ENCODE measurements at regions not wholly inside any gene's neighbourhood (a gene's known extent, or its start where the extent isn't known, plus 50 kb on each side); places are given as distances from the start of the nearest gene placed in this dataset.
"Not testable (repeated sequence)": the region's sequence is repeated elsewhere in the genome, so short reads cannot be mapped to it uniquely, and the experiment has no call there.

DNA sequence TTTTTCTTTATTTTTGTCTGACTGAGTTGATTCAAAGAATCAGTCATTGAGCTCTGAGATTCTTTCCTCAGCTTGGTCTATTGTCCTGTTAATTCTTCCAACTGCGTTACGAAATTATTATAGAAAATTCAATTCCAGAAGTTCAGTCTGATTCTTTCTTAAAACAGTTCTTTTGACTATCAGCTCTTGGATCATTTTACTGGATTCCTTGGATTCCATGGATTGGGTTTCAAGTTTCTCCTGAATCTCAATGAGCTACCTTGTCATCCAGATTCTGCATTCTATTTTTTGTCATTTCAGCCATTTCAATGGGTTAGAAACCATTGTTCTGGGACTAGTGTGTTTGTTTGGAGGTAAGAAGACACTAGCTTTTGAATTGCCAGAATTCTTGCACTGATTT, 169.3 kb downstream of the PCDH20 start:
- intact Hi-C loops (cut with micrococcal nuclease), result no loop called here
- ATAC-seq (no peak), DNase-seq (no peak)
- Mint-ChIP-seq H3K27me3 (ENCODE audit: low read depth in 2 of 2) (no peaks in the 10 kb centered on the region), H3K9me3 (peaks cover 7 to 8% of the 10 kb centered on the region in 2 donors), H3K4me3 (no peak overlapping the region), H3K36me3 (no peaks in the 10 kb centered on the region), H3K4me1 (no peaks in the 10 kb centered on the region), H3K27ac (no peak overlapping the region)
- H3K4me1 ChIP-seq (ENCODE audit: control insufficient read depth, insufficient read depth, low read length), result no peaks in the 10 kb centered on the region
- H3K4me3 ChIP-seq (ENCODE audit: low read length), result no peak overlapping the region
- no peaks in the 10 kb centered on the region for H3K36me3 ChIP-seq (ENCODE audit: control insufficient read depth, insufficient read depth, low read length)
- WGBS (ENCODE audit: insufficient coverage), result 73% methylated on average over 2 of the region's 2 CpGs
- no peaks in the 10 kb centered on the region for H3K9me3 ChIP-seq (ENCODE audit: control insufficient read depth, insufficient read depth, low read length)
- H3K27me3 ChIP-seq (ENCODE audit: control insufficient read depth, insufficient read depth, low read length), result no peaks in the 10 kb centered on the region
- H3K27ac ChIP-seq (ENCODE audit: low read length), result no peak overlapping the region
- TF ChIP-seq, protein P1, sequence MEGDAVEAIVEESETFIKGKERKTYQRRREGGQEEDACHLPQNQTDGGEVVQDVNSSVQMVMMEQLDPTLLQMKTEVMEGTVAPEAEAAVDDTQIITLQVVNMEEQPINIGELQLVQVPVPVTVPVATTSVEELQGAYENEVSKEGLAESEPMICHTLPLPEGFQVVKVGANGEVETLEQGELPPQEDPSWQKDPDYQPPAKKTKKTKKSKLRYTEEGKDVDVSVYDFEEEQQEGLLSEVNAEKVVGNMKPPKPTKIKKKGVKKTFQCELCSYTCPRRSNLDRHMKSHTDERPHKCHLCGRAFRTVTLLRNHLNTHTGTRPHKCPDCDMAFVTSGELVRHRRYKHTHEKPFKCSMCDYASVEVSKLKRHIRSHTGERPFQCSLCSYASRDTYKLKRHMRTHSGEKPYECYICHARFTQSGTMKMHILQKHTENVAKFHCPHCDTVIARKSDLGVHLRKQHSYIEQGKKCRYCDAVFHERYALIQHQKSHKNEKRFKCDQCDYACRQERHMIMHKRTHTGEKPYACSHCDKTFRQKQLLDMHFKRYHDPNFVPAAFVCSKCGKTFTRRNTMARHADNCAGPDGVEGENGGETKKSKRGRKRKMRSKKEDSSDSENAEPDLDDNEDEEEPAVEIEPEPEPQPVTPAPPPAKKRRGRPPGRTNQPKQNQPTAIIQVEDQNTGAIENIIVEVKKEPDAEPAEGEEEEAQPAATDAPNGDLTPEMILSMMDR (IDR thresholded peaks at IDR 0.05), result no peak

DNA sequence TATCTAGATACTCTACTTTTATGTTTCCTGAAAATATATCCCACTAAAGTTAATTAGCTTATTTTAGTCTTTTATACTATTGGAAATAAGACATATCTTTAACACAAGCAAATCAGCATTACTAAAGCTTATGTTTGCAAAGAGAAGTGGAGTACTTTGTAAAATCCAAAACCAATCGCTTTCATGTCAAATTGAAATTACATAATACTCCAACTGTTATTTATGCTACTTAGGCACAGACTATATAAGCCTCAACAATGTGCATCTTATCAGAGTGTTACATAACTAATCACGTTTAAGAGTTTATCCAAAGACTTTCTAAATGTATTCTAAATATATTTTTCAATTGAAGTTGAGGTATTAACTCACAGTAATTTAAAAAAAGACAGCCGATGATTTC, 200.0 kb downstream of the PCDH20 start:
- H3K4me1 ChIP-seq (ENCODE audit: control insufficient read depth, insufficient read depth, low read length), result no peaks in the 10 kb centered on the region
- DNase-seq, result no peak
- H3K36me3 ChIP-seq (ENCODE audit: control insufficient read depth, insufficient read depth, low read length), result no peaks in the 10 kb centered on the region
- Mint-ChIP-seq H3K9me3 (peaks cover 5 to 9% of the 10 kb centered on the region in 2 donors), H3K4me3 (no peak overlapping the region), H3K27ac (no peak overlapping the region), H3K27me3 (ENCODE audit: low read depth in 2 of 2) (no peaks in the 10 kb centered on the region), H3K4me1 (no peaks in the 10 kb centered on the region), H3K36me3 (no peaks in the 10 kb centered on the region)
- no peaks in the 10 kb centered on the region for H3K27me3 ChIP-seq (ENCODE audit: control insufficient read depth, insufficient read depth, low read length)
- H3K4me3 ChIP-seq (ENCODE audit: low read length), result no peak overlapping the region
- H3K27ac ChIP-seq (ENCODE audit: low read length), result no peak overlapping the region
- no peak for ATAC-seq
- TF ChIP-seq, protein P1 (IDR thresholded peaks at IDR 0.05), result no peak
- H3K9me3 ChIP-seq (ENCODE audit: control insufficient read depth, insufficient read depth, low read length), result no peaks in the 10 kb centered on the region
- WGBS (ENCODE audit: insufficient coverage), result 100% methylated on average over 2 of the region's 3 CpGs
- intact Hi-C loops (cut with micrococcal nuclease), result no loop called here

DNA sequence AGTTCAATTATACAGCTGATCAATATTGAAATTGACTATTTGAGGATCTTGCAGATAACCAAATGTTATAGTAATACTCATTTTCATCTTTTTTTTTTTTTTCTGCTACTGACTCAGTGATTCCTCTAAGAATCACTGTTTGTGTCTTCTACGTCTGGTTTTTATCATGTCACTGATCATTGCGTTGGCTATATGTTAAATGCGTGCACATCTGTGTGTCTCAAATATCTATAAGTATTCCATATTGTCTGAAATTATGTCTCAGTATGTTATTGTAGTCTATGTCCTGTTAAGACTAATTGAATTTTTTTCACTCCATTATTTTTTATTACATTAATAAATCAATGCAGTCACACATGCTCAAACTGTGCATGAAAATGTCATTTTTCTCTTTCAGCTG, 200.5 kb downstream of the PCDH20 start:
- no peak overlapping the region for H3K4me3 Mint-ChIP-seq
- TF ChIP-seq, protein P1 (IDR thresholded peaks at IDR 0.05), result no peak
- no peaks in the 10 kb centered on the region for H3K36me3 Mint-ChIP-seq
- no peaks in the 10 kb centered on the region for H3K4me1 Mint-ChIP-seq
- H3K36me3 ChIP-seq (ENCODE audit: control insufficient read depth, insufficient read depth, low read length), result no peaks in the 10 kb centered on the region
- H3K27me3 ChIP-seq (ENCODE audit: control insufficient read depth, insufficient read depth, low read length), result no peaks in the 10 kb centered on the region
- H3K4me1 ChIP-seq (ENCODE audit: control insufficient read depth, insufficient read depth, low read length), result no peaks in the 10 kb centered on the region
- no peaks in the 10 kb centered on the region for H3K27me3 Mint-ChIP-seq (ENCODE audit: low read depth in 2 of 2)
- DNase-seq (no peak), ATAC-seq (no peak)
- no peaks in the 10 kb centered on the region for H3K9me3 ChIP-seq (ENCODE audit: control insufficient read depth, insufficient read depth, low read length)
- no peak overlapping the region for H3K27ac ChIP-seq (ENCODE audit: low read length)
- intact Hi-C loops (cut with micrococcal nuclease), result no loop called here
- H3K4me3 ChIP-seq (ENCODE audit: low read length), result no peak overlapping the region
- no peak overlapping the region for H3K27ac Mint-ChIP-seq
- H3K9me3 Mint-ChIP-seq, result peaks cover 5 to 9% of the 10 kb centered on the region in 2 donors
- 89% methylated on average over 3 of the region's 3 CpGs for WGBS (ENCODE audit: insufficient coverage)

DNA sequence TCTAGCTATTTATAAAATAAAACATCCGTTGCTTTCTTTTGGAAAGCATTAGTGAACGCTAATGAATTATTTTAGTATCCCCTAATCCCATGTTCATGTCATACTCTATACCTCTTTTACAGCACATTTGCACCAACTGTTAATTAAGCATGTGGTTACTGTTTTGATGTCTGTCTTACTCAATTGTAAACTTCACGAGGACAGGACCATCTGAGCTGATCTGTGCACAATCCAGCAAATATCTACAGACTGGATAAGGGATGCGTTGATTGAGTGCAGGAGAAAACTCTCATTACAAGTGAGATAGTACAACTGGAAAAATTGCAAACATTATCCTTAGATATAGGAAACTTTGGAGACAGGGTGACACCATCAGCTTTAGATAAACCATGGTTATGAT, 201.1 kb downstream of the PCDH20 start:
- no peaks in the 10 kb centered on the region for H3K27me3 Mint-ChIP-seq (ENCODE audit: low read depth in 2 of 2)
- no peak overlapping the region for H3K4me3 ChIP-seq (ENCODE audit: low read length)
- H3K36me3 Mint-ChIP-seq, result no peaks in the 10 kb centered on the region
- H3K4me3 Mint-ChIP-seq, result no peak overlapping the region
- peaks cover 5 to 9% of the 10 kb centered on the region in 2 donors for H3K9me3 Mint-ChIP-seq
- intact Hi-C loops (cut with micrococcal nuclease), result no loop called here
- no peaks in the 10 kb centered on the region for H3K9me3 ChIP-seq (ENCODE audit: control insufficient read depth, insufficient read depth, low read length)
- no peaks in the 10 kb centered on the region for H3K4me1 Mint-ChIP-seq
- WGBS (ENCODE audit: insufficient coverage), result 100% methylated on average over 1 of the region's 4 CpGs
- H3K4me1 ChIP-seq (ENCODE audit: control insufficient read depth, insufficient read depth, low read length), result no peaks in the 10 kb centered on the region
- DNase-seq (no peak), ATAC-seq (no peak)
- TF ChIP-seq, protein P1 (IDR thresholded peaks at IDR 0.05), result no peak
- no peak overlapping the region for H3K27ac ChIP-seq (ENCODE audit: low read length)
- H3K36me3 ChIP-seq (ENCODE audit: control insufficient read depth, insufficient read depth, low read length), result no peaks in the 10 kb centered on the region
- no peaks in the 10 kb centered on the region for H3K27me3 ChIP-seq (ENCODE audit: control insufficient read depth, insufficient read depth, low read length)
- H3K27ac Mint-ChIP-seq, result no peak overlapping the region

DNA sequence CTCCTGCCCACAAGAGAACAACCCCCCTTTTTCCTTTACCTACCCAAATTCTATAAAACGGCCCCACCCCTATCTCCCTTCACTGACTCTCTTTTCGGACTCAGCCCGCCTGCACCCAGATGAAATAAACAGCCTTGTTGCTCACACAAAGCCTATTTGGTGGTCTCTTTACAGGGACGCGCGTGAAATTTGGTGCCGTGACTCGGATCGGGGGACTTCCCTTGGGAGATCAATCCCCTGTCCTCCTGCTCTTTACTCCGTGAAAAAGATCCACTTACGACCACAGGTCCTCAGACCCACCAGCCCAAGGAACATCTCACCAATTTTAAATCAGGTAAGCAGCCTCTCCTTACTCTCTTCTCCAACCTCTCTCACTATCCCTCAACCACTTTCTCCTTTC, 209.8 kb downstream of the PCDH20 start:
- H3K27me3 ChIP-seq (ENCODE audit: control insufficient read depth, insufficient read depth, low read length); H3K27me3 Mint-ChIP-seq (ENCODE audit: low read depth in 2 of 2); H3K9me3 ChIP-seq (ENCODE audit: control insufficient read depth, insufficient read depth, low read length); H3K4me1 Mint-ChIP-seq; H3K36me3 ChIP-seq (ENCODE audit: control insufficient read depth, insufficient read depth, low read length); H3K4me3 Mint-ChIP-seq; H3K27ac Mint-ChIP-seq; ATAC-seq; H3K4me3 ChIP-seq (ENCODE audit: low read length); intact Hi-C loops (cut with micrococcal nuclease); H3K36me3 Mint-ChIP-seq; H3K4me1 ChIP-seq (ENCODE audit: control insufficient read depth, insufficient read depth, low read length); DNase-seq; H3K27ac ChIP-seq (ENCODE audit: low read length): not testable (repeated sequence)
- H3K9me3 Mint-ChIP-seq, result peaks cover 3 to 17% of the 10 kb centered on the region in 2 donors
- 92% methylated on average over 11 of the region's 11 CpGs for whole genome bisulfite sequencing (ENCODE audit: insufficient coverage)

Data from natural killer cell (primary cell).